Stimulated activated CD4-positive, alpha-beta T cell treated with anti-CD3 and anti-CD28 coated beads, Interleukin-1b, Interleukin-23, amount 100 ng/mL, for 48 hours (primary cell): ENCODE measurements at regions not wholly inside any gene's neighbourhood (a gene's known extent, or its start where the extent isn't known, plus 50 kb on each side); places are given as distances from the start of the nearest gene placed in this dataset.

Experiments used
- DNase-seq: peaks from one replicate; pipeline ENCODE4 v3.0.0-alpha.2; 2020

DNA sequence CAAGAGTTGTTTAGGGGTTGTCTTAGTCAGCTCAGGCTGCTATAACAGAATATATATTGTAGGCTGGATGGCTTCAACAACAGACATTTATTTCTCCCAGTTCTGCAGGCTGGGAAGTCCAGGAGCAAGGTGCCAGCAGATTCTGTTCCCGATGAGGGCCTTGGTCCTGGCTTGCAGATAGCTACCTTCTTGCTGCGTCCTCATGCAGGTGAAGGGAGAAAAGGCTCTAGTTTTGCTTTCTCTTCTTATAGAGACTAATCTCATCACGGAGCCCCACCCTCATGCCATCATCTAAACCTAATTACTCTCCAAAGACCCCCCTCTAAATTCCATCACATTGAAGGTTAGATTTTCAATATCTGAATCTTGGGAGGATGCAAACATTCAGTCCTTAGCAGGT, 246.0 kb upstream of the ANKRD55 start:
- DNase-seq = no peak

- DNase-seq = no peak
Measured at GRCh38 chr5:56478062-56478461, 244.9 kb upstream of the ANKRD55 start.

GRCh38 chr5:56476487-56476856, 243.3 kb upstream of the ANKRD55 start:
- no peak for DNase-seq

DNA sequence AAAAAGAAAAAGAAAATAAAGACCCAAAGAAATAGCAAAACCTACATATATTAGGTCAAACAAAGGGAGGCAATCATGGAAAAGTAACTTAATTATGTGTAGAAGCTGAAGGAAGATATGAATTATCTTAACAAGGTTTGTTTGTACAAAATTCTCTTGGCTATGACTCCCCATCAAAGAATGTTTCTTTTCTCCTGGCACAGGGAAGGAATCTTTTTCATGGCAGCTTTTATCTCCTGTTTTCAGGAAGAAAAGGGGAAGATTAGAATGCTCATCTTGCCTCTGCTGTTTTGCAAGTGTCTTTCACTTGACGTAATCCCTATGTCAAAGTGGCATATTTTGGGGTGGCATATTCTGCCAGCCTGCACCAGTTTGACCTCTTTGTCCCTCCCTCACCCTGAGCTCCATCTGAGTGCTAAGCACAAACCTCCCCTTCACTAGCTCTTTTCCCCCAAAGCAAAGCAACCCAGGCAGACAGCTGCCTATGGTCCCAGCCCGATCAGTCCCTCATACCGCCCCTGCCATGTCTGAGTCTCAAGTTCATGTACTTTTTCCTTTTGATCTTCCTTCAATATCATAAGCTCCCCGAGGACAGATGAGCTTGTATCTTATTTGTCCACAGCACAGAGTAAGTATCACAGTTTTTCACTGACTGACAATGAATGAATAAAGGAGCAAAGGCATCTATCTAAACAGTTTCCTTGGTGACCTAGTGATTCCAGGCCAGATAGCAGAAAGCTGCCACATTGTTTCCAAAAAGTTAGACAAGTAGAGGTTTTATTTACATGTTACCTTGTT, 242.8 kb upstream of the ANKRD55 start:
- DNase-seq = no peak

DNA sequence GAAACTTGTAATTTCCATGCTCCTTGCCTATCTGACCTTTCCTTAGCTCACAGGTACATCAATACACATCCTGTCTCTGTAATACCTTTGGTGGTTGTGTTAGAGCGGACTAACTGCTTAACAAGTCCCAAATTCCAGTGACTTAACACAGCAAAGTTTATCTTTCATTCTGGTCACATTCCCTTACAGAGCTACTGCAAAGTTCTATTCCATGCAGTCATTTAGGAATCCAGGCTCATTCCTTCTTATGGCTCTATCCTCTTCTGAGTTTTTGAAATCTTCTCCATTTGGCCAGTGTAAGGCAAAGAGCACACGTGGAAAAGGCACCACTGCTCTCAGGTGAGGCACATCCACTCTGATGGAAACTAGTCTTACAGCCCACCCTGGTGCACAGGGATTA, 238.6 kb upstream of the ANKRD55 start:
- DNase-seq = no peak

DNA sequence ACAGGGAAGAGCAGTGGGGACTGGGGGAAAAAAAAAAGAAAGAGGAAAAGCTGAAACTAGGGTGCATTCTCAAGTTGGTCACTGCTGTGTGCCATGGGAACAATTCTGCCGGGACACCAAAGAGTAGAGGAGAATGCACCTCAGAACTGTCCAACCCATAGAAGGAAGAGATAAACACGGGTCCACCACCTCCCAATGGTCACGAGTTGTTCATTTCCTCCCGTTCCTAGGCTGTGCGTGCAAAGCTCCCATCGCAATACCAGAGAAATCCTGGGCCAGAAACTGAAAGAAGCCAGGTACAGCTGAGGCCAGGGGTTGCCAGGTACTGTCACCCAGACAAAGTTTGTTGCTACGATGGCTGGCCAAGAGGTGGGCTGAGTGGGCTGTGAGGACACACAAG, 236.9 kb upstream of the ANKRD55 start:
- DNase-seq = no peak

- no peak for DNase-seq
Measured at GRCh38 chr5:56468277-56468676, 235.1 kb upstream of the ANKRD55 start.

- no peak for DNase-seq
Measured at GRCh38 chr5:56467176-56467717, 234.1 kb upstream of the ANKRD55 start.

- DNase-seq = no peak
Measured at GRCh38 chr5:56466136-56466816, 233.1 kb upstream of the ANKRD55 start.

- no peak for DNase-seq
Measured at GRCh38 chr5:56465769-56466135, 232.6 kb upstream of the ANKRD55 start.

DNA sequence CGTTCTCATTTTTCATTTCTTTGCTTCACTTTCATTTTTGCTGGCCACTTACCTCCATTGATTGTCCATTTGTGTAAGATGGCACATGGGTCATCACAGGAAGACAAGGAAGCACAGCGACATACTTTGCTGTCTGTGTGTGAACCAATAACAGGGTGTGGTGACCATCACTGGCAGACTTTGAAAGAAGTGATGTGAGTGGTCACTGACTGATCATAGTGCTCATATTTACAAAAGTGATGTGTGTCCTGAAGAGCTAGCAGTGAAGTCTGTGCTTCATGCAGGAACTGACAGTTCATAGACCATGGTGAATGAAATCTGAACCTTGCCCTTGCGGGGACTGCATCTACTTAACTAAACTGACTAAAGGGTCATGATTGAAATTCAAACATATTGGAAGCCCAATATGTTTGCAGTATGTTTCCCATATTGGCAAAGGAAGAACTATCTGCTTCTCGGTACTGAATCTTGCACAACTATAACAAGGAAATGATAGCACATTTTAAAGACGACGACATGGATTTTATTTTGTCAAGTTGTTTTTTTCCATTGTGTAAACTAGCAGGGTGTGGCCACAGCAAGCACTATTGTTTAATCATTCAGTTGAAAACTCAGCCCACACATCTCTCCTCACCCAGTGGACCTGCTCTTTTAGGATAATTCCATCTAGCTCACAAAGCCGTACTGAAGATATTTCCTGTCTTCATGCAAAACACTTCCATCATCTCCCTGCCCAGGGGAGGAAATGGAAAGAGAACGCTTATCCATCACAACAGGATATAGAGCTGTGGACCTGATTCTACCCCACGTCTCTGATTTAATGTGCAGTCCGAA, 232.0 kb upstream of the ANKRD55 start:
- no peak for DNase-seq

DNA sequence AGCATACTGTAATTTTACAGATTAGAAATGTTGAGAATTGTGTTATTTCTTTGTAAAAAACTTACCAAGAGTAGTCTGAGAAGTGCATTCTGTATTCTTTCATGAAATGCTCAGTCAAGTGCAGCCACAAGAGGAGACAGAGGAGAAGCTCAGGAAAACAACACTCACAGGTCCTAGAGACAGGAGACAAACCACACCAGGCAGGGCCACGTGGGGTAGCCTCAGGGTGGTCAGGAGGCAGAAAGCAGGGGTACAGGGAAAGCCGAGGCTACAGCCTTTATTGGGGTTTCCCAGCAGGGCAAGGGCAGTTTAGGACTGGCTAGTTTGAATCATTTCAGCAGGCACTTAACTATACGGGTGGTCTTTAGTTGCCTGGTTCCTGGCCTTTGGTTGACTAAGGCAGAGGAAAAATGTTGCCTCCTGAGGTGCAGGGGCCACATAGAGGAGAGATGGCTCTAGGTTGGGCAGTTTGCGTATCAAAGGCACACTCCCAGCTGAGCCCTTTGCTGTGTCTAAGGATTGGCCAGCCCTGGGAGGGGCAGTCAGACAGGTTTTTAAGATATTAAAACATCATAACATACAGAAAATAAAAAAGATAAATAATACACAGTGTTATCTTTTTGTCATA, 230.9 kb upstream of the ANKRD55 start:
- DNase-seq = no peak

DNA sequence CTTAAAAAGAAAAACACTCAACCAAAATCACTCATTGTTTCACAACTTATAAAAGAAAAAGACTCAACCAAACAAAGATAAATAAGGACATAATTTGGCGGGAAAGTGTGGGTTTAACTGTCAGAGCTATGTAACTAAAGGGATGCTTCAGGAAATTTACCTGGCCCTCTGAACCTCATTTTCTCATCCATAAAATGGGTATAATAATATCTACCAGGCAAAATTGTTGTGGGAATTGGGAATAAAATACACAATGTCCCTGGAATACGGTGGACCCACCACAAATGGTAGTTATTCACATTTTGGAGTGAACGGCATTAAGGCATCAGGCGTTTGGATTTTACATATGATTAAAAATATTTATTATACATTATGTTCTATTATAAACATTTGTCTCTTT, 228.5 kb upstream of the ANKRD55 start:
- no peak for DNase-seq

DNA sequence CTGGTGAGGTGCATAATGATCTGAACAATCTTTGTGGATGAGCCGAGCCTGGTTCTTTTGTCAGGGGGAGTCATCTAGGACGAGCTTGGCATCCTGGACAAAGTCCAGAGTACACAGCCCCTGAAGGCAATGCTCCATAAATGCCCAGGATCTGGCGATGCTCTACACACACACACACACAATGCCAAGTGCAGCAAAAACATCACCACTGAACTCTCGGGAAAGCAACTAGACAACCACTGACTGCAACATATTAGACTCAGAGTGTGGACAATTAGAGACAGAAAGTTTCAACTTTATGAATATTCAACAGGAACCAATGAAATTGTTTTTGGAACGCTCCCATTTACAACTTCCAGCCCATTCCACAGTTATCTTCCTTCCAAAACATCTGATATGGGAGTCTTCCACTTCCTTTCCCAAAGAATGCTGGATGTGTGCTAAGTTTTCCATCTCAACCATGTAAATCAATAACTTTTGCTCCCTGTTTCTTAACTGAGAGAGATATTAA, 227.6 kb upstream of the ANKRD55 start:
- DNase-seq = no peak

- DNase-seq = no peak
Measured at GRCh38 chr5:56460195-56460546, 227.0 kb upstream of the ANKRD55 start.

GRCh38 chr5:56459394-56460194, 226.5 kb upstream of the ANKRD55 start:
- no peak for DNase-seq

- no peak for DNase-seq
Measured at GRCh38 chr5:56457887-56458812, 225.0 kb upstream of the ANKRD55 start.

DNA sequence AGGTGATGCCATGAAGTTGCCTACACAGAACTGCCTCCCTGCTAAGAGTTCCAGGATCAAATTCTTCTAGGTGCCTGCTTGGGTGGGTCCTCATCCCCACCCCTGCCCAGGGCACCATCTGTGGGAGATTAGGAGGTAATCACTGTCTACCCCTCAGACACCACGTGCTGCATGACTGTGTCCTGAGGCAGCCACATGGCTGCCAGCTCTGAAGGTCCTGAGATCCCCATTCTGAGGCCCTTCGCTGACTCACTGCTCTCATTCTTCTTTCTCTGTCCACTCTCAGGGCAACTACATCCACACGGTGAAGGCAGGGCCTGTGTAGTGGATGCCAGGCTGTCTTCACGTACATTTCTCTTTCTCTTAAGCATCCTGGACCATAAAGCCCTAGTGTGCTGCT, 222.9 kb upstream of the ANKRD55 start:
- DNase-seq = no peak

DNA sequence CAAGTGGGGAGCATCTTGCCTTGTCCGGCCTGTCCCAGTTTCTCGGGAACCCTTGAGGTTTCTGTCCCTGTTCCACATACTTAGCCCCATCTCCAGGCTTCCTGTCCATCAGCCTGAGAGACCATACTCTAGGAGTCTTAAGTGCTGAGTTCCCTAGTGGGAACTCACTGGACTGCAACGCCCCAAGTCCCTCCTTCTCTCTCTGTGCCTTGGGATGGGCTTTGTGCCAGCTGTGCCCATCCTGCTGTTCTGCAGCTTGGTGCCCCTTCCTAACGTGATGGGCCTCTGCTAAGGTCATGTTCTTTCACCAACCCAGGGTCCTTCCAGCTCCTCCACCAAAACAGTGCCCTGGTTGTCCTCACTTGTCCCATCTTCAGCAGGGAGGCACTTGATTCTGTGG, 222.3 kb upstream of the ANKRD55 start:
- no peak for DNase-seq

DNA sequence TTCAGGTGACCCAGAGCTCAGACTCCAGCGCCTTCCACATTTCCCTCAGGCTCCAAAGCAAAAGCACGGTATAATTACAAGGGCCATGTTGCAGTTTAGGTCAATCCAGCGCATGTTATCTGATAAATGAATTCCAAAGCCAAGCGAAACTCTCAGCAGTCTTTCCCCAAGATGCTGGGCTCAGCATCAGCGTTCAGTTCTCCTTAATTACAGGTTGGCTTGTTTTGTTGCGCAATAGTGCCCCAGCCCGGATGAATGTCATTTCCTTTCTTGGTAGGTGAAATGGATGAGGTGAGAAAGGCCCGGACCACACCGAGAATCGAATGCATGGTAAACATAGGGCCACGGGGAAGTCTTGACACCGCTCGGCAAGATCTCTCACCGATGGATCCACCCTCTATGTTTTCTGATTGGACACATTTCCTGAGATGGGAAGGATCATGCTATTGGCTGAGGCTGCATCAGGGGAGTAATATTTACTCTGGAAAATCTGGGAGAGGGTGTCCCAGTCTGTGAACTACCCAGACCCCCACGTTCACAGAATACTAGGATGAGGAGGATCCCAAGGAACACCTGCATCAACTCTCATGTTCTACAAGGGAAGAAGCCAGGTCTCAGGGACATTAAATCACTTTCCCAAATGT, 221.2 kb upstream of the ANKRD55 start:
- no peak for DNase-seq
